ENCODE measurements at regions not wholly inside any gene's neighbourhood (a gene's known extent, or its start where the extent isn't known, plus 50 kb on each side); places are given as distances from the start of the nearest gene placed in this dataset.

GRCh38 chr4:14264437-14264836 is 636.9 kb upstream of the BOD1L1 start:
- no peak for DNase-seq

GRCh38 chr4:14265651-14266050 is 638.1 kb upstream of the BOD1L1 start:
- DNase-seq: no peak

GRCh38 chr4:14267373-14268060 is 640.0 kb upstream of the BOD1L1 start:
- peak; percentile 74 for DNase-seq

DNA sequence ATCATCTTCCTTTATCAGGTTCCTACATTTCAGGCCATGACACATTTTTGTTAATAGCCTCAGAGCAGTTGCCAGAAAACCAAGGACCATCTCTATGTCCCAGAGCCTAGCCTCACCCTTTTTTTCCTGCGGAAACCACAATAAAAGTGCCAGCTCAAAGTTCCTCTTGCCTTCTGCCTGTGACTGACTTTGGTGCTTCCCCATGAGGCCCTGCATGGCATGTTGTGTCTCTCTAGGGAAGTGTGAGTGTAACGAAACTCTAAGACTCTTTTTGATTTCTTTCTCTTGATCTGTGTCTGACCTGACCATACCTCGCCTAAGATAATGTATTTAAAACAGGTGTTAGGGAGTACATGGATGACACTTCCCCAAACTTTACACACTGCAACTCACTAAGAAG is 642.3 kb upstream of the BOD1L1 start:
- no peak for DNase-seq

- no peak for DNase-seq
These were observed 644.7 kb upstream of the BOD1L1 start for GRCh38 chr4:14272206-14272605.

- DNase-seq: no peak
These were observed 650.0 kb upstream of the BOD1L1 start for GRCh38 chr4:14277505-14277904.

- no peak for DNase-seq
These were observed 653.0 kb upstream of the BOD1L1 start for GRCh38 chr4:14280567-14280966.

GRCh38 chr4:14284578-14284977 is 657.1 kb upstream of the BOD1L1 start:
- DNase-seq: no peak

DNA sequence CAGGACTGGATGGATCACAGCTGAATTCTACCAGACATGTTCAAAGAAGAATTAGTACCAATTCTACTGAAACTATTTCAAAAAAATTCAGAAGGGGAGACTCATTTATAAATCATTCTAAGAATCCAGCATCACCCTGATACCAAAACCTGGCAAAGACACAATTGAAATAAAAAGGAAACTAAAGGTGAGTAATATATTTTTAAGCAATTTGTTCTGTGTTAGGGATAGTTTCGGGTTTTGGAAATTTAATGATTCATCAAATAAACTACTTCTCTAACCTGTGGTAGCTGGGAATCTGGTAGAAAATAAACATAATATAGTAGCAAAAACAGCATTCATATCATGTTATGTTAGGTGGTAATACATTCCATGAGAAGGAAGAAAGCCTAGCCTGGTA is 662.2 kb upstream of the BOD1L1 start:
- no peak for DNase-seq

GRCh38 chr4:14293582-14293981 is 666.1 kb upstream of the BOD1L1 start:
- DNase-seq: no peak

- no peak for DNase-seq
These were observed 667.1 kb upstream of the BOD1L1 start for GRCh38 chr4:14294611-14295010.

DNA sequence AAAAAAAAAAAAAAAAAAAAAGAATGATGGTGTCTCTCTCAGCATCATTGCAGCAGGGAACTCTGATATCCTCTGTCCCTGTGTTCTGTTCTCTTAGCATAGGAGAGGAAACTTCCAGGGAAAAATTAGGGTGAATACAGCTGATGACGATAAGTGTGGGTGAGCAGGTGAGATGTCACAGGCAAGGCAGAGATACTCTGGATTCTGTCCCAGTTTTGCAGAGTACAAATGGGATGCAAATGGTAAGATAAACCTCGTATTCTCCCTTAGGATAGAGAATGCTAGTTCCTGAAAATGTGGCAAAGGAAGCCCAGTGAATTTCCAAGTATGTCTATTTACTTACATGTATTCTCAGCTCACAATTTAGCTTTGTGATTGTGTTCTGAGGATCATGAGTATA is 671.6 kb upstream of the BOD1L1 start:
- no peak for DNase-seq

DNA sequence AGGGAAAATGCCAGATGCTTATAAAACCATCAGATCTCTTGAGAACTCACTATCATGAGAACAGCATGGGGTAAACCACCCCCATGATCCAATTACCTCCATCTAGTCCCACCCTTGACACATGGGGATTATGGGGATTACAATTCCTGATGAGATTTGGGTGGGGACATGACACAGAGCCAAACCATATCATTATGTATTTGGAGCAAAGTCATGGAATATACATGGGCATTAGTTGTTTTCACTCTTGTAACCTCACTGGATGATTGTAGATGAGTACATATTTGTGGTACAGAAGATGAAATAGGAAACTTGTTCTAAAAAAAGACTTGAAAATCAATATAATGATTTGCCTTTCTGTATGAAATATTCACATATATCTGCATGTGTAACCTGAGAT is 674.5 kb upstream of the BOD1L1 start:
- no peak for DNase-seq

DNA sequence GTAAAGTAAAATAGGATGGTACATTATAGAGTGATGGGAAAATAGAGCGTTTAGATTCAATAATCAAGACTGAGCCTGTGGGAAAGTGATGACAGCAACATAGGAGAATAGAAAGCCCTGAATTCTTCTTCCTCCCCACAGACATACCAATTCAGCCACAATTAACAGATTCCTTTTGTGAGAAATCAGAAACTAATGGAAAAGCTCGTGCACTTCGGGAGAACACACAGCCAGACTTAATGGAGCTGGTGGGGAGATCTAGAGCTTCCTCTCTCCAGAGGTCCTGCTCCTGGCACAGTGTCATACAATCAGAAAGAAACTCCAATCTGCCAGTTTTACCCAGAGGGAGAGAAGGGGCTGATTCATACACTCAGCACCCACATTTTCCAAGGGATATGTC is 676.3 kb upstream of the BOD1L1 start:
- no peak for DNase-seq

DNA sequence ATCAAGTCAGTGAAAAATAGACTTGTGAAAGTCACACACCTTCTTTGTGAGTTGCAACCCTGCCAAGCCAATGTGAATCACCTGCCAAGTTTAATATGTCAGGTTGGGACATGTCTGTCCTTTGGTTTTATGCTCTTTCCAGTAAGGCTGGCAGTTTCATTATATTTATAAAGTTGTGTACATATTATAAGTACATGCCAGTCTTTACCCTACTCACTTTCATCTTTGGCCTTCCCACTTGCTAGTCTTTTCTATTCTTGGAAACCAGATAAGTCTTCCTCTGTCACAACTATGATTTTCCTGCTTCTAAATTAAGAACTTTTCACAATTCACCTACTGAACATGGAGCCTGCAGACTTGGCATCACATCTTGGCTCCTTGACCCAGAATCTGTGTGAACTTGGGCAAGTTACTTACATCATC is 680.7 kb upstream of the BOD1L1 start:
- no peak for DNase-seq

DNA sequence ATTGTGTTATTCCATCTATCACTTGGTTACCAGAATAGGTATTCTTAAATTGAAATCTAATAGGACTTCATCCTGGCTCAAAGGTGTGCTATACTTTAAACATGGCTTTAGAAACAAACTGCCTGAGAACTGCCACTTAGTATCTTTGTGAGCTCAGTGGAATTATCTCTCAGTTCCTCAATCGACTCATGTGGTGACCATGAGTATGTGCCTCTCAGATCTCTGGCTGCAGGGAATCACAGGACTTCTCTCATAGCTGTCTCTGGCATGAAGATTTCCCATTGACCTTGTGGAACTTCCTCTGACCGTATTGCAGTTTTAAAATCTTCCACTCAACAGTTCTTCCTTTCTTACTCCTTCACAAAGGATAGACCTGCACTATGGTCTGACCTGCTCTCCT is 681.9 kb upstream of the BOD1L1 start:
- DNase-seq: no peak

GRCh38 chr4:14313757-14314156 is 686.2 kb upstream of the BOD1L1 start:
- no peak for DNase-seq

DNA sequence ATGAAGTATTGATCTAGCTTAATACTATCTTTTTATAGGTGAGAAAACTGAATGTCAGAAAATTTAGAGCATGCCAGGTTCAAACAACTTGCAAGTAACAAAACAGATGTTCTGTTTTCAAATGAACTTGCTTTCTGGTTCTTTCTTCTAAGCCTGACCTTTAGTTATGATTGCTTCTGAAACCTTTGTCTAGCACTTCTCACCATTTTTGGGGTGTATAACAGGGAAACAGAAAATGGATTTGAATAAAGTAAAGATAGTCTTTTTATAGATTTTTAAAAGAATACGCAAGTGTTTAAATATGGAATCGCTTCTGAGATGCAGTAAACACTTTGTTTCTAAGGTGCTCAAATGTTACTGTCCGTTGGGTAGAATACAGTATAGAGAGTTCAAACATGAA is 687.2 kb upstream of the CPEB2 start:
- DNase-seq: no peak

GRCh38 chr4:14317351-14317750 is 684.9 kb upstream of the CPEB2 start:
- DNase-seq: no peak

DNA sequence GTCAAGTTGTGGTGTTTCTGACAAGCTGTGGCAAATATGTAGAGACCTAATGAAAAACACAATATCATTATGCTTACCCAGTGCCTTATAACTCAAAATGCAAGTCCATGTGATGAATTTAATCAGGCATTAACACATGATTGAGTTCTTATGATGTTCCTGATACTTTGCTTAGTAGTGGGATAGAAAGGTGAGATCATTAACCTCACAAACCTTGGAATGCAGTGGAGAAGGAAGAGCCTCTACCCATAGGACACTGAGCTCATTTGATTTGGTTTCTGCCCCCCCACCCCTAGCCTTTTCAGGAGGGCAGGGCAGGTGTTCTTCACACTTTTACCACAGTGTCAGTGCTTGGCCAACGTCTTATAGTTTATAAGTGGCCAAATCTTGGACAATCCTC is 683.6 kb upstream of the CPEB2 start:
- no peak for DNase-seq

GRCh38 chr4:14321723-14322122 is 680.6 kb upstream of the CPEB2 start:
- DNase-seq: no peak

DNA sequence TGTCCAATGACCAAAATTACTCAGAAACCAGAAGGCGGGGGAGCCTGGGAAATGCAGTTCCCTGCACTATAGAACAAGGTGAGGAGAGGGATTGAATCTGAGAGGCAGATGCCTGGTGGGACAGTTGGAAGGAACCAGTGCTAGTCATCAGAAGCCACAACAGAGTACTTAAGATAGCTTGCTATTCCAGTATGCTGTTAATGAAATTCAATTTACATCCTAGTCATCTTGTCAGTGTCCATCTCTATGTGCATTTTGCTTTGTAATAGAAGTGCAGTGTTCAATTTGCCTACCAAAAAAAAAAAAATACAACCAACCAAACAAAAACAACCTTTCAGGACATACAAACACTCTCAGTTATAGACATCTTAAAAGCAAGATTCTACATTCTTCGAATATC is 679.1 kb upstream of the CPEB2 start:
- DNase-seq: no peak

GRCh38 chr4:14329228-14329627 is 673.1 kb upstream of the CPEB2 start:
- DNase-seq: no peak

DNA sequence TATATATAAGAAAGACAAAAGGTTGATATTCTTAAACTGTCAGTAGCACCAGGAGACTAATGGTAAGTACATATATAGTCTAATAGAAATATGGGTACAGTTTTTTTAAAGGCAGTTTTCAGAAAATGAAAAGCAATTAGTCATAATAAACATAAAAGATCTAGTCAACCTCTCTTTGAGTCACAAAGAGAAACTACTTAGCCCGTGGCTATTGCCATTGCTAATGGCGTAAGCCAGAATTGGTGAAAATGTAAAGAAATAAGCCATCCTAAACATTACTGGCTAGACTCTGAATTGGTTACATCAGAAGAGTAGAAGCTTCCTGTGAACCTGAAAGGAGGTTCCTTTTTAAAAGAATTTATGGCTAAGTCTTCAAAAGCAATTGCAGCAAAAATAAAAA is 668.7 kb upstream of the CPEB2 start:
- no peak for DNase-seq

GRCh38 chr4:14334166-14334565 is 668.1 kb upstream of the CPEB2 start:
- DNase-seq: no peak

GRCh38 chr4:14335872-14336271 is 666.4 kb upstream of the CPEB2 start:
- no peak for DNase-seq
